Islet of Langerhans (tissue), 1 donor: ENCODE measurements at regions not wholly inside any gene's neighbourhood (a gene's known extent, or its start where the extent isn't known, plus 50 kb on each side); places are given as distances from the start of the nearest gene placed in this dataset.
"Not testable (repeated sequence)": the region's sequence is repeated elsewhere in the genome, so short reads cannot be mapped to it uniquely, and the experiment has no call there.

Experiments used
- FAIRE-seq: peaks from one replicate; lab custom pipeline; 2011; peaks lifted over from hg19 to GRCh38; lab: Jason Lieb, UNC

DNA sequence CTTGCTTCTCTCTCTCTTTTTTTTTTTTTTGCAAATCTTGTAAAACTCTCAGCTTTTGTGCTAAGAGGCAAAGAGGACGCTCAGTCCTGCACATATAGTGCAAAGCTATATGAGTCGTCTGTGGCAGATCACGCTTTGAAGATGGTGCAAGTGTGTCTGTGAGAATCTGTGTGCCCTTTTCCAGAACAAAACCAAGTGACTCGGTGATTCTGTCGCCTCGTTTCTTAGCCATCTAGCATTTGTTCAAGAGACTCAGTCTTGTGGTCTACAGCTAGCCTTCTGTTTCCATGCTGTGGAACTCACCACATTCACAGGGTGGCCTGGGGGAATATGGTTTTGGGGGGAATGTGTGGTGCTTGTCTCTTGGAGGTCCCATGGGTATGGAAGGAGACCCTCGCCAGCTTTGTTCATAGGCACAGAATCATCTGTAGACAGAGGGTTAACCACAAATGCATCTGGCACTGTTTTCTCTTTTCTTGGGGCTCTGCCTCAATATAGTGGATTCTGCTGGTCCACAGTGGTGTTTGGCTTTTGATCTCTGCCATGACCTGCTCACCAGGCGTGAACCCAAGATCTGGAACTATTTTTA lies 82.1 kb downstream of the C9orf152 start:
- no peak for FAIRE-seq

- no peak for FAIRE-seq
Measured at GRCh38 chr9:110126499-110126941, 81.4 kb downstream of the C9orf152 start.

- no peak for FAIRE-seq
Measured at GRCh38 chr9:110126986-110127864, 80.7 kb downstream of the C9orf152 start.

DNA sequence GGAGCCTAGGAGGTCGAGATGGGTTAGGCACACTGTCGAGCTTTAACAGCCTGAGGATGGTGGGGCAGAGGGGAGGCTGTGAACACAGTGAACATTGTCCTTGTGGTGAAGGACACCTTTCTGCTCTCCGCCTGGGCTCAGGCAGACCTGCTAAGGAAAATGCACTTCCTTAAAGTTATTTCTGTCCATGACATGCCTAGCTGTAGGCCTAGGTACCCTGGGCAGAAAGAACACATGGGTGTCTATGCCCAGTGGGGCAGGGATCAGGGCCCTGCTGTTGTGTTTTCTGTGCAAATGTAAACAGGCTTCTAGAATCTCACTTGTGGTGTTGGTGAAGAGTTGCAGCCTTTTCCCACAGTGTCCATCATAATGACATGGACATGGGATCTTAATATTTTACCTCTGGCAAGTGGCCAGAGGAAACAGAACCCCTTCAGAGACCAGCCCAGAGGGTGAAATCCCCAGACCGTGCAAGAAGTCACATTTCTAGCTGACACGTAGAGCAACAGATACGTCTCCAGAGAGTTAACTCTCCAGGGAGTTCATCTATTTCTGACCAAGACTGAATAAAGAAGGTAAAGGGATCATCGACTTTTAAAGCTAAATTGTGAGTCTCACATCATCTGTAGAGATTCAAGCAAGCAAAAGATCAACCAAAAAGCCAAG lies 79.2 kb downstream of the C9orf152 start:
- no peak for FAIRE-seq

DNA sequence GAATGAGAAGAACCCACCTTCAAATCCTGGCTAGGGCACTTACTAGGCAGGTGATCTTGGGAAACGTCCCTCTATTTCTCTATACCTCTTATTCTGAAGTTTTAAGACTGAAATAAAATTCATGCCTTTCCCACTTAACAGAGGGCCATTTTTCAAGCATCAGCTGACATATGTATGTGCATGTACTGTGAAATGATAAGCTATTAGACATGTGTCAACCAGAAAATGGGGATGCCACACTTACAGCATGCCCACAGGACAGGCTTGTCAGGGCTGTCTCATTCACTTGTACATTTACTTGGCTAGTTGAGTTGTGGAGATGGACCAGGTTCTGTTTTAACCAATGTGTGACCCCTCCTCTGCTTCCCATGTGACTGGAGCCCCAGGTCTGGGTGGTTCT lies 78.5 kb downstream of the C9orf152 start:
- FAIRE-seq, result no peak

DNA sequence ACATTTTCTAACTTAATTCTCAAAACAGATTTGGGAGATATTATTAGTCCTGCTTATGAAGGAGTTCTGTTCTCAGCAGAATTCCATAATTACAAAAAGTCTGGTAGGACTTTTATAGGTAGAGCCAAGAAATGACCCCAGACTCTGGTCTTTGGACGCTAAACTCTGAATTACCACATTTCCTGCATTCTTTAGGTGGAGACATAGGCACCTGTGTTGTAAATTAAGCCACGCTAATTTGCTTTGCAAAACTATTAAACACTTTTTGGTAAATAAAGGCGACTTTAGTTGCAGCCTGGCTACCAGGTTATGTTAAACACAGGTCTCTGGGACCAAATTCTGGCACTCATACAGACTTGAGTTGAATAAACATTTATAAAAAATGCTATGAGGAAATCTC lies 77.7 kb downstream of the C9orf152 start:
- FAIRE-seq, result no peak

DNA sequence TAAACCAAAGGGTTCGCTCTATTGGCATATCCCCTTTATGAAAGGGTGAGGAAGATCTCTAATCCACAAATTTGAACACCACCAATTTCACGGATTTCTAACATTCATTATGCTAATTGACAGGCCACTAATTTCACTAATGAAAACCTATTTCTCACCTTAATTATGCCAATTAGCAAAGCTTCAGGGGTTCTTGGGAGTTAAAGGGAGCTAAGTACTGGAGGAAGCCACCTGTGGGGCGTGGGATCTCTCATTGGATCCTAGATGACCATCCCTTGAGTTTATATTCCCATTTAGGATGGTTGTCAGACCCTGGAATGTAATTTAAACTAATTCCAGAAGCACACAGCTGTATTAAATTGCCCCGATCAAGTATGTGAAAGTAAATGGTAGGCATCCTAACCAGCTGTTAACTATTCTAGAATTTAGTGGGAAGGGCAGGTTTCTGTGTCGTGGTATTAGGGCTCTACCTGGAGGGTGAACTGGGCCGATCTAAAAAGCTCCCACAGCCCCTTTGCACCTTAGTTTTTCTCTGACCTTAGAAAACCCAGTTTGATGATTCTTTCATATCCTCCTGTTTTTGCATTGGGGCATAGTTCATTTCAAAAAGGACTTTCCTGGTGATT lies 77.1 kb downstream of the C9orf152 start:
- no peak for FAIRE-seq

GRCh38 chr9:110131499-110131898 lies 76.5 kb downstream of the C9orf152 start:
- no peak for FAIRE-seq

DNA sequence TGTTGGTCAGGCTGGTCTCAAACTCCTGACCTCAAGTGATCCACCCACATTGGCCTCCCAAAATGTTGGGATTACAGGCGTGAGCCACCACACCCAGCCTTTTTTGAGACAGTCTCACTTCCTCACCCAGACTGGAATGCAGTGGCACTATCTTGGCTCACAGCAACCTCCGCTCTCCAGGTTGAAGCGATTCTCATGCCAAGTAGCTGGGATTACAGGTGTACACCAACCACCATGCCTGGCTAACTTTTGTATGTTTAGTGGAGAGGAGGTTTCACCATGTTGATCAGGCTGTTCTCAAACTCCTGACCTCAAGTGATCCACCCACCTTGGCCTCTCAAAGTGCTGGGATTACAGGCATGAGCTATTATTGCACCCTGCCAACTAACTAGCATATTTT lies 75.4 kb downstream of the C9orf152 start:
- FAIRE-seq, result not testable (repeated sequence)

- no peak for FAIRE-seq
Measured at GRCh38 chr9:110133059-110133458, 74.9 kb downstream of the C9orf152 start.

DNA sequence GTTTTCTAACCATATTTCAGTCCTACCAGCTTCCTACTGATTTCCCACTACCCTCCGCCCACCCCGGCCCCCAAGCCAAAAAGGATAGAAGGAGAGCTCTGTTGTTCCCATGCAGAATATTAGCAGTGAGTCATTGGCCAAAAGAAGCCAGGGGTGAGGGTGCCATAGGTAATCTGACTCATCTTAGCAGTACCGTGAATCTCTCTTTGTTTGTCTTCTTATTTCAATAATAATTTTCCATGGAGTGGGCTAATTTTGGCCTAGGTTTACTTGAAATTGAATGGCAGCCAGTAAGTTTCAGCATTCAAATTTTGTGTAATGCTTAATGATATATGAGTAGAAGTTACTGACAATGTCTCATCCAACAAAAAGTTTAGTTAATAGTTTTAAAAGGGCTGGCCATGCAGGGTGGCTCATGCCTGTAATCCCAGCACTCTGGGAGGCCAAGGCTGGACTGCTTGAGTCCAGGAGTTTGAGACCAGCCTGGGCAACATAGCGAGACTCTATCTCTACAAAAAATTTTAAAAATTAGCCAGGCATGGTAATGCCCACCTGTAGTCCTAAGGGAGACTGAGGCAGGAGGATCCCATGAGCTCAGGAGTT lies 74.2 kb downstream of the C9orf152 start:
- no peak for FAIRE-seq

DNA sequence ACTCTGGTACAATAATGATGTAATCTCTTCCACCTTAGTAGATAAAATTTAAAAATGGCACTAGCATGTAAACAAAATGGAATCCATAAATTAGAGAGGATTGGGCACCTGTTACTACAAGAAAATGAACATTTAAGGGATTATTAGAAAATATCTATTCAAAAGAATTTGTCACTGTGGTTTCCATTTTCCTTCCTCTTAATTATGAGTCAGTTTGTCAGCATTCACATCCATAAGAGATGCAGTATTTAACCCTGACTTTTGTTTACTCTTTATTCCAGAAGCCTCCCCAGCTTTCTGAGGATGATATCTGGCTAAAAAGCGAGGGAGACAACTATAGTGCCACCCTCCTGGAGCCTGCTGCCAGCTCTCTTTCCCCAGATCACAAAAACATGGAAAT lies 72.1 kb downstream of the C9orf152 start:
- no peak for FAIRE-seq

DNA sequence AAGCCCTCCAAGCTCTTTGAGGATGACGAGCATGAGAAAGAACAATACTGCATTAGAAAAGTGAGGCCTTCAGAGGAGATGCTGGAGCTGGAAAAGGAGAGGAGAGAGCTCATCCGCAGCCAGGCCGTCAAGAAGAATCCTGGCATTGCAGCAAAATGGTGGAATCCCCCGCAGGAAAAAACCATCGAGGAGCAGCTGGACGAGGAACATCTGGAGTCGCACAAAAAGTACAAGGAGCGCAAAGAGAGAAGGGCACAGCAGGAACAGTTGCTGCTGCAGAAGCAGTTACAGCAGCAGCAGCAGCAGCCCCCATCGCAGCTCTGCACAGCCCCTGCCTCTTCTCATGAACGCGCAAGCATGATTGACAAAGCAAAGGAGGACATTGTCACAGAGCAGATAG lies 71.2 kb downstream of the C9orf152 start:
- FAIRE-seq, result no peak

GRCh38 chr9:110140276-110140675 lies 67.7 kb downstream of the C9orf152 start:
- FAIRE-seq, result no peak

DNA sequence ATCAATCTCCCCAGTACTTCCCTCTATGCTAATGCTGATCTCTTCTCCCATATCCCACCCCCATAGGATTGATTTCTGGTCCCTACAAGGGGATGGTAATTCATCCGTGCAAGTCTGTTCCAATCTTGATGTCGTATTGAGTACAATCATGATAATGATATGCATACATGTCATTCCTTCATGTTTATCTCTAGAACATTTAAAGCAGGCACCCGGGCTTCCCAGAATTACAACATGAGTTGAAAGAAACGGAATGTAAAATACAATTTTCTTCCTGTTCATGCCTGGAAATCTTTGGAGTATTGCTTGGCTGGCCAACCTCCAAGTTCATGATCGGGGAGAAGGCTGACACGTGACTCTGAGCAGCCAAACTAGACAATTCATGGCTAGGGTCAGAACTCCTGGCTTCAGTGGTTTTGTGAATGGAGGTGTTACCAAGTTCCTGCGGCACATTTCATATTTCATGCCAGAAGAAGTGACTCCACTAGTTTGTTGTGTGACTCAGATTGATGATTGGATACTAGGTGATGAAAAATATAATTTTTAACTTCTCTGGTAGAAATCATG lies 66.6 kb downstream of the C9orf152 start:
- no peak for FAIRE-seq

DNA sequence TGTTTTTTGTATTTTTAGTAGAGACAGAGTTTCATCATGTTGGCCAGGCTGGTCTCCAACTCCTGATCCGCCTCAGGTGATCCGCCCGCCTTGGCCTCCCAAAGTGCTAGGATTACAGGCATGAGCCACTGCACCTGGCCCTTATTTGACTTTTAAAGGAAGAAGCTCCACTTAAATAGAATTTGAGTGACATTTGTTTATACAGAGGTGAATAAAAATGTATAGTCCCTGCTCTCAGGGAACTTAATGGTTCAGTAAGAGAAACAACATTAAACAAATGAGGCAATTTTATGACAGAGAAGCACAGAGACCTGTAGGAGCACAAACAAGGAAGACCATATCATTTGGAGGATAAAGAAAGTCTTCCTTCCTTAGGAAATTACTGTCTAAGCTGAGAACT lies 65.7 kb downstream of the C9orf152 start:
- no peak for FAIRE-seq

DNA sequence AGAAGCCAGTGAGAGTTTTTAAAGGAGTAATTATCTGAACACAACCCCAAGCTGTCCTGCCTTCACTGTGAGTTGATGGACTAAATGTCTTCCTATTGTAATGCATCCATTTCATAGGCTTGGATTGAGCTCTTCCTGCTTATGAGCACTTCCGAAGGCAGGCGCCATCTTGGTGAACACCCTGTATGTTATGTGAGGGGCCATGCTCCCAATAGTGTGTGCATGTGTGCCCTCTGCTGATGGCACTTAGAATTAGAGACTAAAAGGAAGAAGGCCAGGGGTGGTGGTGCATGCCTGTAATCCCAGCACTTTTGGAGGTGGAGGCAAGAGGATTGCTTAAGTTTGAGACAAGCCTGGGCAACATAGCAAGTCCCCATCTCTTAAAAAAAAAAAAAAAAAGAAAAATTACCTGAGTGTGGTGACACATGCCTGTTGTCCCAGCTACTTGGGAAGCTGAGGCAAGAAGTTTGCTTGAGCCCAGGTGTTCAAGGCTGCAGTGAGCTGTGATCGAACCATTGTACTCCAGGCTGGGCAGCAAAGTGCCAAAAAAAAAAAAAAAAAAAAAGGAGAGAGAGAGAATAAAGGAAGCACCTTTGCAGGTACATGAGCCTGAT lies 65.0 kb downstream of the C9orf152 start:
- FAIRE-seq, result no peak

DNA sequence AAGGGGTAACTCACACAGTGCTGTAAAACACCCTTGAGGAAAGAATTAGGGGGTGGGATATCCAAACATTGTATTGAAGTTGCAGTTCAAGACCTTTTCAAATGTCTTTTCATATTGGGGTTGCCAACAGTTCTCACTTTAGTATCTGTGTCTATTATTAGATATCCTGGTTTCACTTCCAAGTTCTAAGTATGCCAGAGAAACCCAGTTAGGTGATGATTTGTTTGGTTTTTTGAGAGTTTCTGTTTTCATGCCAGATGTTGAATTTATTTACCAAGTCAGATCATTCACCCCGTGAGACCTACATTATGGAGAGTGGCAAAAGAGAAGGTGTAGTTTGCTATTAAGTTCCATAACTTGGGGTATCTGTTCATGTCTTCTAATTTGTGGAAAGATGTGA lies 64.5 kb downstream of the C9orf152 start:
- FAIRE-seq, result peak; percentile 98

DNA sequence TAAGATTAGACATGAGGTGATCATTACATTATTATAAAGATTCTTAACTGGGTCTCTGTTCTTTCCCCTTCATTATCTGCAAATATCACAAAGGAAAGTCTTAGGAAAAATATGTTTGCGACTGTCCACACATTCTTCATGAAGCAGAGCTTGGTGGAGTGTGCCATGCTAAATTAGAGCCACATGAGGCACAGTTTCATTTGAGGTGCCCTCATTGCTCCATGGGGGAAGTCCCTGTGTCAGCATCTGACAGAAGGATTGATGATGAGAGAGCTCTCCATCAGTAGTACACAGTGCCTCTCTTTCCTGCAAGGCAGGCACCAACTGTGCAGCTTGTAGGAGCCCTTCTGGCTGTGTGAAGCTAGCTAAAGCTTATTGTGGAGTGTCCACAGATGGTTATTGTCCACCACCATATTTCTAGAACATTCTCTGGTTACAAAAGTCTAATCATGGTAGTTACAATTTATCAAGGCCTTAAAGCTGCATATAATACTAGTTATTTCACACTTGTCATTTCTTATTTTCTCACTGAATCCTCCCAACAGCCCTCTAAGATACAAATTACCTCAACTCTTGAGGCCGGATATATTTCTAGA lies 63.9 kb downstream of the C9orf152 start:
- FAIRE-seq, result peak; percentile 9

- no peak for FAIRE-seq
Measured at GRCh38 chr9:110146373-110146772, 61.6 kb downstream of the C9orf152 start.

DNA sequence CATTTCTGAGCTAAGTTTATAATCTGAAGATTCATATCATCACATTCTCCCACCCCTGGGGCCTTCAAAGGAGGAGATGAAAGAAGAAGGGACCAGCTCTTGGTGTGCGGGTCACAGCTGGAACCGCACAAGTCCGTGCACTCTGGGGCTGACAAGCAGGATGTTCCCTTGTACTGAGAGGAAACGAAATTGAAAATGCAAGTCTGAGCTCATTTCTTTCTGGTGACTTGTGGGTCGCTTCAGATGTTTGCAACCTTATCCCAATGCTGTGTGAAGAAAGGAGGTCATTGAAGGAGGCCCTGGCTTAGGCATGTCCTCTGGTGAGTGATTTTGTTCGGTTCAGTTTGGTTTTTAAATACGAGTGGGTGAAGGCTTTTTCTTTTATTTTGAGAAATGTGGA lies 59.6 kb downstream of the C9orf152 start:
- FAIRE-seq, result no peak
